ENCODE measurements at regions not wholly inside any gene's neighbourhood (a gene's known extent, or its start where the extent isn't known, plus 50 kb on each side); places are given as distances from the start of the nearest gene placed in this dataset.

- Histone ChIP-seq H3K9me2 (replicated peaks; ENCODE audit: low read depth, low read length) (no peaks in the 10 kb centered on the region), H3K4me3 (ENCODE audit: low read length, poor library complexity, severe bottlenecking) (no peak overlapping the region), H2AFZ (ENCODE audit: low read length) (no peak overlapping the region), H3F3A (ENCODE audit: low read depth) (no peaks in the 10 kb centered on the region), H3K4me1 (ENCODE audit: insufficient read depth, low read length, poor library complexity, severe bottlenecking) (no peaks in the 10 kb centered on the region), H3K4me2 (ENCODE audit: low read depth, low read length, poor library complexity, severe bottlenecking) (no peak overlapping the region), H4K20me1 (ENCODE audit: insufficient read depth, low read length, poor library complexity, severe bottlenecking) (no peaks in the 10 kb centered on the region), H3K36me3 (ENCODE audit: insufficient read depth, low read length) (no peaks in the 10 kb centered on the region), H3K79me2 (ENCODE audit: insufficient read depth, low read length) (no peaks in the 10 kb centered on the region), H3K9me3 (ENCODE audit: insufficient read depth, low read depth, low read length) (no peaks in the 10 kb centered on the region), H3K27me3 (ENCODE audit: insufficient read depth, low read length, poor library complexity, severe bottlenecking) (no peaks in the 10 kb centered on the region), H3K9ac (ENCODE audit: low read depth, low read length, poor library complexity, severe bottlenecking) (no peak overlapping the region)
- no peak for TF ChIP-seq CTCF (conservative IDR thresholded peaks at IDR 0.05; ENCODE audit: low read length)
- TF ChIP-seq EZH2phosphoT487 (IDR thresholded peaks at IDR 0.05; ENCODE audit: borderline replicate concordance) = no peak
Observed at GRCh38 chr12:118637767-118638370, 261.5 kb downstream of the SUDS3 start.

- no peaks in the 10 kb centered on the region for H3K4me1 ChIP-seq (ENCODE audit: insufficient read depth, low read length, poor library complexity, severe bottlenecking)
- H4K20me1 ChIP-seq (ENCODE audit: insufficient read depth, low read length, poor library complexity, severe bottlenecking) = no peaks in the 10 kb centered on the region
- no peaks in the 10 kb centered on the region for H3K9me3 ChIP-seq (ENCODE audit: insufficient read depth, low read depth, low read length)
- no peak overlapping the region for H2AFZ ChIP-seq (ENCODE audit: low read length)
- no peaks in the 10 kb centered on the region for H3K36me3 ChIP-seq (ENCODE audit: insufficient read depth, low read length)
- no peaks in the 10 kb centered on the region for H3K9me2 ChIP-seq (replicated peaks; ENCODE audit: low read depth, low read length)
- H3K9ac ChIP-seq (ENCODE audit: low read depth, low read length, poor library complexity, severe bottlenecking) = no peak overlapping the region
- H3K79me2 ChIP-seq (ENCODE audit: insufficient read depth, low read length) = no peaks in the 10 kb centered on the region
- no peaks in the 10 kb centered on the region for H3K27me3 ChIP-seq (ENCODE audit: insufficient read depth, low read length, poor library complexity, severe bottlenecking)
- TF ChIP-seq CTCF (conservative IDR thresholded peaks at IDR 0.05; ENCODE audit: low read length) (no peak), EZH2phosphoT487 (IDR thresholded peaks at IDR 0.05; ENCODE audit: borderline replicate concordance) (no peak)
- no peak overlapping the region for H3K4me3 ChIP-seq (ENCODE audit: low read length, poor library complexity, severe bottlenecking)
- H3F3A ChIP-seq (ENCODE audit: low read depth) = no peaks in the 10 kb centered on the region
- H3K4me2 ChIP-seq (ENCODE audit: low read depth, low read length, poor library complexity, severe bottlenecking) = no peak overlapping the region
Observed at GRCh38 chr12:118641249-118641648, 264.9 kb downstream of the SUDS3 start.

- Histone ChIP-seq H3K4me1 (ENCODE audit: insufficient read depth, low read length, poor library complexity, severe bottlenecking) (no peaks in the 10 kb centered on the region), H3F3A (ENCODE audit: low read depth) (no peaks in the 10 kb centered on the region), H3K4me2 (ENCODE audit: low read depth, low read length, poor library complexity, severe bottlenecking) (no peak overlapping the region), H3K4me3 (ENCODE audit: low read length, poor library complexity, severe bottlenecking) (no peak overlapping the region), H4K20me1 (ENCODE audit: insufficient read depth, low read length, poor library complexity, severe bottlenecking) (no peaks in the 10 kb centered on the region), H3K79me2 (ENCODE audit: insufficient read depth, low read length) (no peaks in the 10 kb centered on the region), H3K9ac (ENCODE audit: low read depth, low read length, poor library complexity, severe bottlenecking) (no peak overlapping the region), H3K9me3 (ENCODE audit: insufficient read depth, low read depth, low read length) (no peaks in the 10 kb centered on the region), H2AFZ (ENCODE audit: low read length) (no peak overlapping the region), H3K27me3 (ENCODE audit: insufficient read depth, low read length, poor library complexity, severe bottlenecking) (no peaks in the 10 kb centered on the region), H3K9me2 (replicated peaks; ENCODE audit: low read depth, low read length) (no peaks in the 10 kb centered on the region), H3K36me3 (ENCODE audit: insufficient read depth, low read length) (no peaks in the 10 kb centered on the region)
- TF ChIP-seq CTCF (conservative IDR thresholded peaks at IDR 0.05; ENCODE audit: low read length) (no peak), EZH2phosphoT487 (IDR thresholded peaks at IDR 0.05; ENCODE audit: borderline replicate concordance) (no peak)
Observed at GRCh38 chr12:118645219-118645618, 268.9 kb downstream of the SUDS3 start.
